H9 (cell line): ENCODE measurements at regions not wholly inside any gene's neighbourhood (a gene's known extent, or its start where the extent isn't known, plus 50 kb on each side); places are given as distances from the start of the nearest gene placed in this dataset.

Experiments used
- DNase-seq: peaks from one replicate; pipeline ENCODE4 v3.0.0-alpha.2; 2017
- H2AFZ ChIP-seq: one replicate; pipeline ENCODE4 v1.6.1; 2013; ENCODE audit warnings: mild to moderate bottlenecking, low read length, control low read depth, moderate library complexity
- H2AK5ac ChIP-seq: 2 replicates; pipeline ENCODE4 v1.6.1; 2013; ENCODE audit warnings: low read length, control low read depth, mixed read lengths; ENCODE audit not compliant: insufficient read length
- H2BK120ac ChIP-seq: one replicate; pipeline ENCODE4 v1.6.1; 2013; ENCODE audit warnings: low read depth, mild to moderate bottlenecking, low read length, control low read depth, inconsistent platforms; ENCODE audit not compliant: poor library complexity, severe bottlenecking
- H2BK12ac ChIP-seq: 2 replicates; pipeline ENCODE4 v1.6.1; 2013; ENCODE audit warnings: low read length, control low read depth, mixed read lengths, low read depth; ENCODE audit not compliant: insufficient read length
- H2BK15ac ChIP-seq: 2 replicates; pipeline ENCODE4 v1.6.1; 2013; ENCODE audit warnings: low read depth, low read length, control low read depth
- H2BK20ac ChIP-seq: one replicate; pipeline ENCODE4 v1.6.1; 2013; ENCODE audit warnings: low read depth, mild to moderate bottlenecking, low read length, control low read depth, inconsistent platforms; ENCODE audit not compliant: poor library complexity, severe bottlenecking
- H2BK5ac ChIP-seq: 2 replicates; pipeline ENCODE4 v1.6.1; 2013; ENCODE audit warnings: low read length, control low read depth, mixed read lengths; ENCODE audit not compliant: insufficient read length
- H3K14ac ChIP-seq: 2 replicates; pipeline ENCODE4 v1.6.1; 2013; ENCODE audit warnings: low read length, control low read depth; ENCODE audit not compliant: insufficient read depth
- H3K18ac ChIP-seq: 2 replicates; pipeline ENCODE4 v1.6.1; 2013; ENCODE audit warnings: low read depth, mild to moderate bottlenecking, mixed read lengths, low read length, control low read depth; ENCODE audit not compliant: insufficient read length
- H3K23ac ChIP-seq: 2 replicates; pipeline ENCODE4 v1.6.1; 2013; ENCODE audit warnings: low read length, control low read depth, mixed read lengths, low read depth; ENCODE audit not compliant: insufficient read length
- H3K23me2 ChIP-seq: 2 replicates; pipeline ENCODE4 v1.6.1; 2013; ENCODE audit warnings: low read depth, mild to moderate bottlenecking, mixed read lengths, low read length, control low read depth; ENCODE audit not compliant: insufficient read length, poor library complexity, severe bottlenecking
- H3K27ac ChIP-seq: 2 replicates; pipeline ENCODE4 v1.5.1; 2013; ENCODE audit warnings: low read length, control low read depth, mixed read lengths, low read depth; ENCODE audit not compliant: insufficient read length
- H3K27me3 ChIP-seq: 2 replicates; pipeline ENCODE4 v1.6.1; 2013; ENCODE audit warnings: low read length, control low read depth, inconsistent platforms; ENCODE audit not compliant: insufficient read depth
- H3K4ac ChIP-seq: 2 replicates; pipeline ENCODE4 v1.6.1; 2013; ENCODE audit warnings: low read depth, mild to moderate bottlenecking, control low read depth, inconsistent platforms, low read length, moderate library complexity
- H3K4me1 ChIP-seq: 2 replicates; pipeline ENCODE4 v1.6.1; 2013; ENCODE audit warnings: low read length, control low read depth, inconsistent platforms; ENCODE audit not compliant: insufficient read depth
- H3K4me2 ChIP-seq: 2 replicates; pipeline ENCODE4 v1.6.1; 2013; ENCODE audit warnings: low read length, control low read depth, mixed read lengths; ENCODE audit not compliant: insufficient read length, insufficient read depth
- H3K56ac ChIP-seq: 2 replicates; pipeline ENCODE4 v1.6.1; 2013; ENCODE audit warnings: low read depth, mild to moderate bottlenecking, mixed read lengths, low read length, control low read depth; ENCODE audit not compliant: insufficient read length
- H3K79me1 ChIP-seq: 2 replicates; pipeline ENCODE4 v1.6.1; 2013; ENCODE audit warnings: low read depth, mild to moderate bottlenecking, moderate library complexity, low read length, control low read depth, inconsistent platforms; ENCODE audit not compliant: insufficient read depth, poor library complexity, severe bottlenecking
- H3K79me2 ChIP-seq: 2 replicates; pipeline ENCODE4 v1.6.1; 2013; ENCODE audit warnings: low read length, control low read depth, inconsistent platforms; ENCODE audit not compliant: insufficient read depth
- H3K9ac ChIP-seq: 2 replicates; pipeline ENCODE4 v1.6.1; 2013; ENCODE audit warnings: low read length, control low read depth, mixed read lengths; ENCODE audit not compliant: insufficient read length; ENCODE audit errors: extremely low read depth
- H3K9me3 ChIP-seq: one replicate; pipeline ENCODE4 v1.6.1; 2013; ENCODE audit warnings: low read depth, low read length, inconsistent platforms; ENCODE audit not compliant: control insufficient read depth
- H3T11ph ChIP-seq: one replicate; pipeline ENCODE4 v1.6.1; 2013; ENCODE audit warnings: mild to moderate bottlenecking, low read length, control low read depth, inconsistent platforms
- H4K20me1 ChIP-seq: one replicate; pipeline ENCODE4 v1.6.1; 2013; ENCODE audit not compliant: control insufficient read depth, insufficient read length, insufficient read depth
- H4K5ac ChIP-seq: 2 replicates; pipeline ENCODE4 v1.6.1; 2013; ENCODE audit warnings: low read depth, mild to moderate bottlenecking, mixed read lengths, low read length, control low read depth; ENCODE audit not compliant: insufficient read length
- H4K8ac ChIP-seq: replicated peaks from 2 replicates; pipeline ENCODE4 v1.6.1; 2013; ENCODE audit warnings: low read length, control low read depth, mixed read lengths, low read depth; ENCODE audit not compliant: insufficient read length
- H4K91ac ChIP-seq: 2 replicates; pipeline ENCODE4 v1.6.1; 2013; ENCODE audit warnings: low read depth, mild to moderate bottlenecking, moderate library complexity, mixed read lengths, low read length, control low read depth; ENCODE audit not compliant: insufficient read length
- H3K27ac Mint-ChIP-seq, 3 experiments: 2 replicates in 2 of 3; 3 replicates in 1 of 3; pipeline ENCODE4 v1.8.0; 2020 to 2021; ENCODE audit warnings: mixed read lengths in 3 of 3, mild to moderate bottlenecking in 1 of 3, moderate library complexity in 1 of 3
- H3K27me3 Mint-ChIP-seq: 2 replicates; pipeline ENCODE4 v1.8.0; 2021; ENCODE audit warnings: low read depth, mild to moderate bottlenecking, moderate library complexity, mixed read lengths
- H3K36me3 Mint-ChIP-seq, 3 experiments: 2 replicates in 2 of 3; 3 replicates in 1 of 3; pipeline ENCODE4 v1.8.0; 2020 to 2021; ENCODE audit warnings: low read depth in 3 of 3, mixed read lengths in 3 of 3; ENCODE audit not compliant: insufficient read depth in 1 of 3
- H3K4me1 Mint-ChIP-seq, 2 experiments: 2 replicates each; pipeline ENCODE4 v1.8.0; 2020; ENCODE audit warnings: mixed read lengths in 2 of 2
- H3K4me3 Mint-ChIP-seq, 2 experiments: 2 replicates in 1 of 2; 3 replicates in 1 of 2; pipeline ENCODE4 v1.8.0; 2020 to 2021; ENCODE audit warnings: mild to moderate bottlenecking in 2 of 2, mixed read lengths in 2 of 2, moderate library complexity in 1 of 2
- H3K9me3 Mint-ChIP-seq, 2 experiments: 2 replicates in 1 of 2; 3 replicates in 1 of 2; pipeline ENCODE4 v1.8.0; 2020; ENCODE audit warnings: mild to moderate bottlenecking in 2 of 2, mixed read lengths in 2 of 2, moderate library complexity in 1 of 2
- CTCF ChIP-seq: fragments of 200-600 bp; sonication (generic); conservative IDR thresholded peaks from 3 replicates; pipeline ENCODE4 v1.8.0; 2021; ENCODE audit warnings: antibody characterized with exemption, mild to moderate bottlenecking
- WGBS: extraction: QIAGEN DNeasy Blood & Tissue Kit; methylation state at CpG from one replicate; pipeline ENCODE4 v1.1.7; 2013; ENCODE audit warnings: missing lambda C conversion rate, low lambda C conversion rate, mixed read lengths; ENCODE audit not compliant: insufficient read length; ENCODE audit errors: extremely low coverage; 5-methylcytosine and 5-hydroxymethylcytosine counted together

- peaks cover 36 to 40% of the 10 kb centered on the region in 2 experiments for H3K9me3 Mint-ChIP-seq
- H3K27me3 ChIP-seq = no peaks in the 10 kb centered on the region
- no peak overlapping the region for H3K18ac ChIP-seq
- H3K79me1 ChIP-seq = no peaks in the 10 kb centered on the region
- H2BK20ac ChIP-seq = no peak overlapping the region
- no peak overlapping the region for H3K9ac ChIP-seq
- H3K4me3 Mint-ChIP-seq = no peak overlapping the region
- H3K27ac ChIP-seq = no peak overlapping the region
- no peaks in the 10 kb centered on the region for H4K20me1 ChIP-seq
- H3K23ac ChIP-seq = no peak overlapping the region
- H3K4me1 Mint-ChIP-seq = no peaks in the 10 kb centered on the region
- no peak overlapping the region for H2AK5ac ChIP-seq
- H4K5ac ChIP-seq = no peak overlapping the region
- no peaks in the 10 kb centered on the region for H3K23me2 ChIP-seq
- no peak overlapping the region for H2BK12ac ChIP-seq
- DNase-seq = no peak
- H3K27ac Mint-ChIP-seq = no peak overlapping the region
- H2BK120ac ChIP-seq = no peak overlapping the region
- no peaks in the 10 kb centered on the region for H3K79me2 ChIP-seq
- H4K8ac ChIP-seq = no peak overlapping the region
- no peak overlapping the region for H2BK15ac ChIP-seq
- H2BK5ac ChIP-seq = no peak overlapping the region
- H3K14ac ChIP-seq = no peak overlapping the region
- no CpG with 5 or more reads among the region's 5 CpGs for WGBS
- no peak for TF ChIP-seq CTCF
- H3K9me3 ChIP-seq = peaks cover 13% of the 10 kb centered on the region
- no peak overlapping the region for H3K4me2 ChIP-seq
- H3K4me1 ChIP-seq = no peaks in the 10 kb centered on the region
- H3K56ac ChIP-seq = no peak overlapping the region
- H3K27me3 Mint-ChIP-seq = no peaks in the 10 kb centered on the region; the same call in 1 of the 2 replicates
- no peak overlapping the region for H4K91ac ChIP-seq
- peaks cover 3 to 25% (median 12%) of the 10 kb centered on the region in 3 experiments; a peak in 6 of 7 replicates for H3K36me3 Mint-ChIP-seq
- H3K4ac ChIP-seq = no peak overlapping the region
- no peak overlapping the region for H2AFZ ChIP-seq
- H3T11ph ChIP-seq = no peak overlapping the region
Observed at GRCh38 chr5:23893561-23893960, 386.2 kb downstream of the PRDM9 start.
